ENCODE measurements at regions not wholly inside any gene's neighbourhood (a gene's known extent, or its start where the extent isn't known, plus 50 kb on each side); places are given as distances from the start of the nearest gene placed in this dataset.
"Not testable (repeated sequence)": the region's sequence is repeated elsewhere in the genome, so short reads cannot be mapped to it uniquely, and the experiment has no call there.

DNA sequence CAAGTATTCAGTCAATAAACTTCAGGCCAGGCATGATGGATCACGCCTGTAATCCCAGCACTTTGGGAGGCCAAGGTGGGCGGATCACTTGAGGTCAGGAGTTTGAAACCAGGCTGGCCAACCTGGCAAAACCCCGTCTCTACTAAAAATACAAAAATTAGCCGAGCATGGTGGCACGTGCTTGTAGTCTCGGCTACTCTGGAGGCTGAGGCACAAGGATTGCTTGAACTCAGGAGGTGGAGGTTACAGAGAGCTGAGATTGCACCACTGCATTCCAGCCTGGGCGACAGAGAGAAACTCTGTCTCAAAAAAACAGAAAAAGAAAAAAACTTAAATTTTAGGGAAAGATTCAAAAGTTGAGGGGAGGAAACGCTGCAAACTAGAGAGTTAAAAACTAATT is 162.8 kb upstream of the SERTAD2 start:
- CTCF ChIA-PET; H2BK15ac ChIP-seq (ENCODE audit: low read depth, low read length); BruUV-seq (replicated peaks); H2AFZ ChIP-seq (replicated peaks; ENCODE audit: low read length, poor library complexity); POLR2A ChIA-PET (ENCODE audit: unreplicated experiment); H2AK5ac ChIP-seq (ENCODE audit: low read depth, low read length); H2AK9ac ChIP-seq (replicated peaks; ENCODE audit: low read depth, low read length, poor library complexity); H3K4me1 ChIP-seq (ENCODE audit: control insufficient read depth, insufficient read depth, low read length); H3K23ac ChIP-seq (ENCODE audit: low read depth, low read length); H3K9ac ChIP-seq (ENCODE audit: low read depth, low read length); H3K9me1 ChIP-seq (ENCODE audit: insufficient read depth, low read length); H3K4ac ChIP-seq (ENCODE audit: low read depth, low read length); H3K27me3 ChIP-seq (ENCODE audit: control insufficient read depth, insufficient read depth, low read length); H3K27ac ChIP-seq (ENCODE audit: insufficient read depth, low read length); H3K4me3 ChIP-seq (ENCODE audit: insufficient read depth, low read depth, low read length); H3K14ac ChIP-seq (replicated peaks; ENCODE audit: low read depth, low read length); ATAC-seq (ENCODE audit: low read depth); DNase-seq; H3K56ac ChIP-seq (ENCODE audit: extremely low read depth, insufficient read depth, low read length); H3K4me2 ChIP-seq (ENCODE audit: low read depth, low read length); H3K79me1 ChIP-seq (ENCODE audit: low read depth in 1 of 2, low read length in 2 of 2); H3K9me3 ChIP-seq (ENCODE audit: control insufficient read depth, insufficient read depth, low read length); intact Hi-C loops (cut with micrococcal nuclease); H3K36me3 ChIP-seq (ENCODE audit: control insufficient read depth, insufficient read depth, low read length); dilution Hi-C loops (cut with HindIII; ENCODE audit: low sequenced_read_pairs, unreplicated experiment); in situ Hi-C loops (cut with MboI; ENCODE audit: low sequenced_read_pairs); H2BK20ac ChIP-seq (ENCODE audit: low read depth, low read length); H4K5ac ChIP-seq (ENCODE audit: low read depth, low read length); H4K8ac ChIP-seq (ENCODE audit: low read depth in 2 of 2, low read length in 2 of 2); H4K20me1 ChIP-seq (ENCODE audit: insufficient read depth, low read length); H4K91ac ChIP-seq (ENCODE audit: insufficient read depth, low read depth, low read length); H3K18ac ChIP-seq (ENCODE audit: low read depth, low read length); H2BK5ac ChIP-seq (ENCODE audit: low read depth, low read length, poor library complexity, severe bottlenecking); H2BK120ac ChIP-seq (ENCODE audit: low read depth, low read length): not testable (repeated sequence)
- 86% methylated on average over 1 of the region's 8 CpGs; no CpG with 5 or more reads in 1 of the 2 experiments for WGBS, 2 experiments (ENCODE audit: extremely low coverage in 2 of 2, insufficient read length in 1 of 2)

Measured in IMR-90 (cell line).